ENCODE measurements at regions not wholly inside any gene's neighbourhood (a gene's known extent, or its start where the extent isn't known, plus 50 kb on each side); places are given as distances from the start of the nearest gene placed in this dataset.

DNA sequence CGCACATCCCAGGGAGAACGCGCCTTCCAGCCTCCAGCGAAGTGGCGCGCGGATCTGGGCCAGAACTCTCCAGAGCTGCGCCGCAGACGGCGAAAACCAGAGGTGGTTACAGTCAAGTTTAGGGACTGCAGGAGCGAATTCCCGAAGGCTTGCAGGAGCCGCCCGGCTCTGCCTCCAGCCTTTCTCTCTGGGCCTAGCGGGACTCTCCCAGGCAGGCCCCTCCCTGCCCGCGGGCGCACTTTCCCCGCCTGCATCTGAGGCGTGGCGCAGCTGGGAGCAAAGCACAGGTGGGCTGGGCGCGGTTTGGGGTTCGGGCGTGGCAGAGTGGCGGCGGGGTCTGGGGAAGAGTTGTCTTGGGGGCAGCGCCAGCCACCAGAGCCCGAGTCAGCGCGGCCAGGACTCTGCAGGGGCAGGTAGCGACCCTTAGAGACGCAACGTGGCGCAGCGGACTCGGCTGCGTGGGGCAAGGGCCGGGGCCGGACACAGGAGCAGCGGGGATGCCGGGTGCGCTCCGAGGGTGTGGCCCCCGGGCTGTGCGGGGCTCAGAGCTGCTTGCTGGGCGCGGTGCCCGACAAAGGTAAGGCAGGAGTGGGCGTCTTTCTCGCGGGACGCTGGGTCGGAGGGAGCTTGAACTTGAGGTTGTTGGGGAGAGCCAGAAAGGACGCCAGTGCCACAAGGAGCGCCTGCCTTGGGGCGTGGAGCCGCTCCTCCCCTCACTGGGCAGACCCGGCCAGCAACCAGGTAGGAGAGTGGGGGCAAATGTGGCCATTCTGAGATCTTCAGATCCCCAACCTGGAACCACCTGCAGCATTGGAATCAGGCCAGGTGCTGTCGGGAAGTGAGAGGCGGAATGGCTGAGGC lies 1126.0 kb downstream of the AACS start:
- H3K4me3 ChIP-seq: peak overlapping the region in 3 of 4 donors; percentile 26 to 59 (median 35)
- H3K27me3 ChIP-seq: peaks cover 0 to 39% (median 2%) of the 10 kb centered on the region in 4 donors
- no peaks in the 10 kb centered on the region for H3K36me3 ChIP-seq
- intact Hi-C loops (cut with DNase I): no loop called here
- DNase-seq: no peak
- H3K4me1 ChIP-seq: peaks cover 4 to 13% (median 7%) of the 10 kb centered on the region in 3 donors
- no peak for TF ChIP-seq CTCF (IDR thresholded peaks at IDR 0.05)
- no peak for TF ChIP-seq POLR2A (IDR thresholded peaks at IDR 0.05)
- WGBS, 2 donors: 14 to 40% methylated on average over 7 to 19 of the region's 62 CpGs
- no peaks in the 10 kb centered on the region for H3K9me3 ChIP-seq
- no peak overlapping the region for H3K27ac ChIP-seq

DNA sequence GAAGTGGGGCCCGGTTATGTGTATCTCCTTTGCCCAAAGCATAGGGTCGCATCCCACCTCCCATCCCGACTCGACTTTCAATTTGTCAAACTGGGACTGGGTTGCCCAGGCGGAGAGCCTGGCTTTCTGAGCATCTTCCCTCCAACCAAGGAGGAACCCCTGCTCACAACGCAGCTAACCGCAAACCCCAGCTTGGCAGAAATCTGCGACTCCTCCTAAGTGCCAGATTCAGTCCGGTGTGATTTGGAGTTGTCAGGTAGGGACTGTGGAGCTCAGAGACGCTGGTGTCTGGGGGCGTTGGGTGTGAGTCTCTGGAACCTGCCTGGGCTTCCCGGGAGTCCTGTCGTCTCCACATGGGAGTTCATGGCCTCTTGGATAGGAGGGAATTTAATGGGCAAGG lies 1126.7 kb downstream of the AACS start:
- 88% methylated on average over 13 of the region's 13 CpGs; no CpG with 5 or more reads in 1 of the 2 donors for WGBS, 2 donors
- DNase-seq: no peak
- no peak for TF ChIP-seq CTCF (IDR thresholded peaks at IDR 0.05)
- no peak for TF ChIP-seq POLR2A (IDR thresholded peaks at IDR 0.05)
- no peak overlapping the region for H3K4me3 ChIP-seq
- no peaks in the 10 kb centered on the region for H3K9me3 ChIP-seq
- H3K27me3 ChIP-seq: peaks cover 0 to 39% (median 2%) of the 10 kb centered on the region in 4 donors
- no peak overlapping the region for H3K27ac ChIP-seq
- peaks cover 4 to 13% (median 7%) of the 10 kb centered on the region in 3 donors for H3K4me1 ChIP-seq
- H3K36me3 ChIP-seq: no peaks in the 10 kb centered on the region
- intact Hi-C loops (cut with DNase I): no loop called here

DNA sequence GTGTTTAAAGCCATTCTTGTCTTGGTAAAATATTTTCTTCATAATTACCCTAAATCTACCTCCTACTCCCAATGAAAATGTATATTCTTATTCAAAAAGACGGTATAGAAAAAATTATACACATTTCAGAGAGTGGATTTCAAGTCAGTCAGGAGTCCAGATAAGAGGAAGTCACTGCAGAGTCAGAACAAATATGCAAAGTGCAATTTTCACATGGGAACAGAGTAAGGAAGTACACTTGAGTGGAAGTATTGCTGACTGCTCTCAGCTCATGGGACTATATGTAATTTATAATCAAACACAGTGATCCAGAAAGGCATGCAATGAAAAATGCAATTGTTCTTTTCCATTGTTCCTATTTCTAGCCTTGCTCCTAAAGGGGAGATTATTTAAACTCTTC lies 1128.0 kb downstream of the AACS start:
- no peak for TF ChIP-seq CTCF (IDR thresholded peaks at IDR 0.05)
- TF ChIP-seq POLR2A (IDR thresholded peaks at IDR 0.05): no peak
- Histone ChIP-seq H3K36me3 (no peaks in the 10 kb centered on the region), H3K27ac (no peak overlapping the region), H3K9me3 (no peaks in the 10 kb centered on the region), H3K4me3 (no peak overlapping the region), H3K4me1 (peaks cover 4 to 13% (median 7%) of the 10 kb centered on the region in 3 donors), H3K27me3 (peaks cover 0 to 39% (median 2%) of the 10 kb centered on the region in 4 donors)
- intact Hi-C loops (cut with DNase I): no loop called here
- 86 to 100% methylated on average over 1 of the region's 1 CpG for WGBS, 2 donors
- no peak for DNase-seq

GRCh38 chr12:126196263-126196662 lies 1131.0 kb downstream of the AACS start:
- Histone ChIP-seq H3K4me3 (no peak overlapping the region), H3K27me3 (peaks cover 0 to 11% (median 0%) of the 10 kb centered on the region in 4 donors), H3K27ac (no peak overlapping the region), H3K36me3 (no peaks in the 10 kb centered on the region), H3K9me3 (no peaks in the 10 kb centered on the region), H3K4me1 (peaks cover 0 to 15% (median 6%) of the 10 kb centered on the region in 3 donors)
- intact Hi-C loops (cut with DNase I): no loop called here
- no peak for TF ChIP-seq POLR2A (IDR thresholded peaks at IDR 0.05)
- no peak for TF ChIP-seq CTCF (IDR thresholded peaks at IDR 0.05)
- no peak for DNase-seq
- WGBS, 2 donors: 29 to 61% methylated on average over 1 of the region's 1 CpG

- no peak for DNase-seq
- Histone ChIP-seq H3K27ac (peak overlapping the region in 1 of 4 donors; percentile 20), H3K36me3 (no peaks in the 10 kb centered on the region), H3K4me3 (no peak overlapping the region), H3K27me3 (no peaks in the 10 kb centered on the region), H3K9me3 (no peaks in the 10 kb centered on the region), H3K4me1 (peaks cover 0 to 13% (median 6%) of the 10 kb centered on the region in 3 donors)
- intact Hi-C loops (cut with DNase I): no loop called here
- TF ChIP-seq CTCF (IDR thresholded peaks at IDR 0.05) (no peak), POLR2A (IDR thresholded peaks at IDR 0.05) (no peak)
- 82% methylated on average over 1 of the region's 1 CpG for WGBS, 2 donors
Measured at GRCh38 chr12:126198516-126198915, 1133.3 kb downstream of the AACS start.
